ENCODE measurements at regions not wholly inside any gene's neighbourhood (a gene's known extent, or its start where the extent isn't known, plus 50 kb on each side); places are given as distances from the start of the nearest gene placed in this dataset.
"Not testable (repeated sequence)": the region's sequence is repeated elsewhere in the genome, so short reads cannot be mapped to it uniquely, and the experiment has no call there.

- not testable (repeated sequence) for TF ChIP-seq EZH2 (IDR thresholded peaks at IDR 0.05; ENCODE audit: low read length, unreplicated experiment); CTCF (conservative IDR thresholded peaks at IDR 0.05; ENCODE audit: low read depth, low read length)
Measured at GRCh38 chr16:46392930-46393722, 228.1 kb downstream of the SHCBP1 start.
